ENCODE measurements at regions not wholly inside any gene's neighbourhood (a gene's known extent, or its start where the extent isn't known, plus 50 kb on each side); places are given as distances from the start of the nearest gene placed in this dataset.

DNA sequence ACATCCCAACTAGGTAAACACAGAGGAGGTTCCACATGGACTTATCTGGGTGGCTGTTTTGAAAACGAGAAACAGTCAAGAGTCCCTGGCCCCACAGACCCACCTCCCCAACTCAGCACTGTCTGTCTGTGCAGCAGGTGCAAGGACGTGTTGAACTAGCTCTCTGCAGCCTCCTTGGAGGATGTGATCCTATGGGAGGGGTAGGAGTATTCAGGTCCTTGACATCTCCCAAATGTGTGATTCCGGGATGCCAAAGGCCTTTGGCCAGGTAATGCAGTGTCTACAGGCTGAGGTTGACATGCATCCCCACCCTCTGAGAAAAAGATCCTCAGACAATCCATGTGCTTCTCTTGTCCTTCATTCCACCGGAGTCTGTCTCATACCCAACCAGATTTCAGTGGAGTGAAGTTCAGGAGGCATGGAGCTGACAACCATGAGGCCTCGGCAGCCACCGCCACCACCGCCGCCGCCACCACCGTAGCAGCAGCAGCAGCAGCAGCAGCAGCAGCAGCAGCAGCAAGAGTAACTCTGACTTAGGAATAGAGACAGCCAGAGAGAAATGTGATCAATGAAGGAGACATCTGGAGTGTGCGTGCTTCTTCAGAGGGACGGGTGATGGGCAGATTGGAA is 151.6 kb upstream of the CAMK1G start:
- DNase-seq (ENCODE audit: low read depth), result no peak

- DNase-seq (ENCODE audit: low read depth), result no peak
Measured at GRCh38 chr1:209432443-209432825, 151.1 kb upstream of the CAMK1G start.

DNA sequence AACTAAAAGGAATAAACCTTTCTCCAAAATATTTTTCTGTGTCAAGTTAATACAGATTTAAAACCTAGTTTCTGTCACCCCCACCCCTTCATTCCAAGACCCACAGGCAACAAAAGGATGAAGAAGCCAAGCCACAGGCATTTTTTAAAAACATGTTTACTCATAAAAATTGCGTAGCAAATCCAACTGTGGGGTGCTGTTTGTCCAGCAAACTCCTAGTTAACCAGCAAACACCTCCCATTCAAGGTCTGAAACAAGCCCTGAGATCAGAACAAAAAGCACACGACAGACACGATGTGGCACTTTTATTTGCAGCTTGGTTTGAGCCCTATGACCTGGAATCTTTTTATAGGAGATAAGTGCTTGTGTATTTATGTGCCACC is 149.9 kb upstream of the CAMK1G start:
- DNase-seq (ENCODE audit: low read depth), result no peak

DNA sequence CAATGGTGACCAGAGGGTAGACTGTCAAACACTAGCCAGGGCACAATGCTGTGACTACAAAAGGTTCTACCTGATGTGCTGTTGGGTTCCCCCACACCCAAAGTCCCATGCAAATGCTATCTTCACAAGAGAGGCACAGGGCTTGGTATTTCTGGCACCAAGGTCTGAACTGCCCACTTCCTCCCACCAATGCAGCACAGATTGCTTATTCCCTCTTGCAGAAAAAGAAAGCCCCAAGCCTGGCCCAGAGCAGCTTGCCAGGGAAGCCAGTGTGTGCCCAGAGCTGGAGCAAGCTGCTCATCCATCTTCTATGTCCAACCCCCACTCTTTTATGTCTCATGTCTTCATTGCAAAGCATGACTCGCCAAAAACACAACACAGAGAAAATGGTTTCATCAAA is 149.4 kb upstream of the CAMK1G start:
- no peak for DNase-seq (ENCODE audit: low read depth)

- DNase-seq (ENCODE audit: low read depth), result no peak
Measured at GRCh38 chr1:209434631-209435217, 148.8 kb upstream of the CAMK1G start.

DNA sequence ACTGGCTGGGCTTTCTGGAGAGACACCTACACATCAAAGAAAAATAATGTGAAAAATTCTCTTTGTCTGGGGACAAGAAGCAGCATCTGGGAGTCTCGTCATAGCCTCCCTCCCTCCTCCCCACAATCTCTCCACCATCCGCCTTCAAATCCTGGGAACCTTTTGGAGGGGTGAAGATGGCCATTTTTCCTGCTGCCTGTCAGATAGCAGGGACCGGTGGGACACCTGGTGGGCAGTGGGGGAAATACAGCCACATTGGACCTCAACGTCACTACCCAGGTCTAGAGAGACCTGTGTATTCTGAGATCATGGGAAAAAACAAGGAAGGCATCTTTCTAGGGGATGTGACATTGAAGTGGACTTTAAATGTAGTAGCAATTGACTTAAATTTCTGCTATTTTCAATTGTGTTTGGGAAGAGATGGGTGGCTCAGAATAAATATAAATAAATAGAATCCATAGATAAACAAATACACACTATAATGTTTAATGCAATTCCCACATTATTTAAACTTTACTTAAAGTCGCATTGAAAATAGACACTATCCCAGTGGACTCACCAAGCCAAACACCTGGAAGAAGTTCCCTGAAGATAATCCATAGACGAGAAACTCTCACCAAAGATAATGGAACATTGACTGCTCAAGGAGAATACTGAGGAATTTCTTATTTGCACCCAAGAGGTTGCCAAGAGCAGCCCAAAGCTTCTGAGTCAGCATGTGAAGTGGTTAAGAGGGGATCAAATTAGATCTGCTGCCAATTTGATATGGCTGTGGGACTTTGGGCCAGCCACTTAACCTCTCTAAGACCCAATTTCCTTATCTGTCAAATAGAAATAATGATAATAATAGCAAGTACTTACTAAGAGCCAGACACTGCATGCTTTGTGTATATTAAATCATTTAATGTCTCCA is 147.6 kb upstream of the CAMK1G start:
- DNase-seq (ENCODE audit: low read depth), result peak; percentile 7

DNA sequence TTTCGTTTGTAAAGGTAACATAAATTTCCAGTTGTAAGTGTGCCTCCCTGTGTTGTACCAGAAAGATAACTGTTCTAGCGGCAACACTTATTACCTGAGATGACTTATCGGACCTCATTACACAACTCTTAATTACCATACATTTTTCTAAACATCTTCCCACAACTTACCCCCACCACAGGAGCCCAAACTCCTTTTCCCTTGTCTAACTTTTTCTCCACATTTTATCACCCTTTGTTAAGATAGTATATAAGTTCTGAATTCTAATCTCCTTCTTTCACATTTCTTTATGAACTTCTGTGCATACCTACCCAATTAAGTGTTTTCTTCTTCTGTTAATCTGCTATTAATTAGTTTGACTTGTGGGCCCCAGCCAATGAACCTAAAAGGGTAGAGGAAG is 143.7 kb upstream of the CAMK1G start:
- DNase-seq (ENCODE audit: low read depth), result no peak

DNA sequence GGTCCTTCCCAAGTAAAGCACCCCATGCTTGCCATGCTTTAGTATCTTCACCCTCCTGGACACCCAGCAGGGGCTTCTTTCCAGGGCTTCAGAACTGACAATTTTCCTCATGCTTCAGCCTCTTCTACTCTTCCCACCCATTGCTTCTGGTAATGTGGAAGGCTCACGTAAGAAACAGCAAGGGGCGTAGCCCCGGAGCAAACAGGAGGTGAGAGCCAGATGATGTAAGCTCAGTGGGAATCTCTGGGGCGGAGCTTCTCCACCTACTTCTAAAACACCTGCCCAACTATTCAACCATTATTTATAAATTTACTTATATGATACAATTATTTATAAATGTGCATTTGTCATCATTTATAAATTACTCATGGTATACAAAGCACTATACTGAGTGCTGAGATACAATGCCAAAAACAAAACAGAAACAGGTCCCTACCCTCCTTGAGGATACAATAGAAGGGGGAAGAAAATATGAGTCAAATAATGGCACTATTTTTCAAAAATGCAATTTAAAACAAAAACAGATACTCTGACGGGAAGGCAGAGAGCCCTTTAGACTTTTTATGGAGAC is 140.1 kb upstream of the CAMK1G start:
- DNase-seq (ENCODE audit: low read depth), result no peak

GRCh38 chr1:209443975-209444651 is 139.4 kb upstream of the CAMK1G start:
- DNase-seq (ENCODE audit: low read depth), result no peak

GRCh38 chr1:209444961-209445360 is 138.6 kb upstream of the CAMK1G start:
- no peak for DNase-seq (ENCODE audit: low read depth)

GRCh38 chr1:209445576-209445975 is 137.9 kb upstream of the CAMK1G start:
- no peak for DNase-seq (ENCODE audit: low read depth)

- DNase-seq (ENCODE audit: low read depth), result no peak
Measured at GRCh38 chr1:209446356-209446755, 137.2 kb upstream of the CAMK1G start.

- no peak for DNase-seq (ENCODE audit: low read depth)
Measured at GRCh38 chr1:209454340-209454994, 129.0 kb upstream of the CAMK1G start.

DNA sequence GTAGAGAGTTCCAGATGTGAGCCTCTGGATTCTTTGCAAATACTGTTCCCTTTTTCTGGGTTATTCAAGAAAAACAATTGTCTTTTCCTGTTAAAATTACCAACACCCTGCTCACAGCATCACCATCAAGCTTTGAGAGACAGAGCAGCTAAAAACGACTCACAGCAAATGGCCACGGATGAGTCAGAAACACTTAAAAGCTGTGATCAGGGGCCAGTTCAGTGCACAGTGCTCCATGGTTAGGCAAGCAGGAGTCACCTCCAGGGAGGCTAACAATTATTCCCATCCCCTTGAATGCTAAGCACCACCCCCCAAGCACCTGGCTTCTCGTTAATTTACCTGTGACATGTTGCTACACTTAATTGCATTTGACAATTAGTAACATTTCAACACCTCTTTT is 128.4 kb upstream of the CAMK1G start:
- no peak for DNase-seq (ENCODE audit: low read depth)

- no peak for DNase-seq (ENCODE audit: low read depth)
Measured at GRCh38 chr1:209455661-209456358, 127.7 kb upstream of the CAMK1G start.

DNA sequence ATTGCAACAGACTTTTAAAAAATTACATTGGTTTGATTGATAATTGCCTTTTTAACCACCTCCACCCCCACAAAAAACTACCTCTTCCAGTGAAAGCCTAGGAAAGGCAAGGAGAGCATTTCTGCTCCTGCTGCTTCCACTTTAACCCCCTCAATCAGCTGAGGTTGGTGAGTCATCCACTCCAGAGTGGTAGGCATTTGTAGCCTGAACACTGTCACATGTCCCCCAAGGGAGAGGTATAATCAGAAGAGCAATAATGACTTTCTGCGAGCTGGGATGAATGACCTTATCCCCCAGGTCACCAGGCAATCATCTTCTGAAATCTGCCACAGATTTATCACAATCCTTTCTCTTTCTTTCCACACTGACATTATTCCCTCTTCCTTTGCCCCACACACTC is 126.6 kb upstream of the CAMK1G start:
- DNase-seq (ENCODE audit: low read depth), result no peak

DNA sequence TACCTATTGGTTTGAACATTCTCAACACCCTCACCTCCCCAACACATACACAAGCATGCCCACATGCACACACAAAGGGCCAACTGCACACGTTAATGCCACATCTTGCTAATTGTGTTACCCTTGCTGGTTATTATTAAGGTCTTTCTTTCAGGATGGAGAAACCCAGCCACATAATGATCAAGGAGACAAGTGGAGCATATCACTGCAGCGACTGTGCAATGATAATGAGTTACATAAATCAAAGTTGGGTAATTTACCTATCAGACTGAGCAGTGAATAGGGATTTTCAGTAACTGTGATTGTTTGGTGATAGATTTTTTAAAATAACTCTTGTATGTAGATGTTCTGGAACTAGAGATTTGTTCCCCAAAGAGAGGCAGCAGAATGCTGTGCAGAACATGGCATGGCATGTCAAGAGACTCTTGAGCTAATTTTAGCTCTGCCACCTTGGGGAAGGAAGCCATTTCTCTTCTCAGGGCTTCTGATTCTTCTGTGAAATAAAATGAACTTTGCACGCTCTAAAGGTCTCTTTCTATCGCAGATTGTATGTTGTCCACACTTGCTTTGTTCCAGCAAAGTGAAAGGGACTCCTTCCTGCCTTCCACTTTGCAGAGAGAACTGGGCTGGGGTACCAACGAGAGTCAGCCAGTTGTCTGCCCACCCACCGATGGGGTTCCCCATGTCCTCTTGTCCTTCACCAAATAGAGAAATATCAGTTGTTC is 126.0 kb upstream of the CAMK1G start:
- no peak for DNase-seq (ENCODE audit: low read depth)

DNA sequence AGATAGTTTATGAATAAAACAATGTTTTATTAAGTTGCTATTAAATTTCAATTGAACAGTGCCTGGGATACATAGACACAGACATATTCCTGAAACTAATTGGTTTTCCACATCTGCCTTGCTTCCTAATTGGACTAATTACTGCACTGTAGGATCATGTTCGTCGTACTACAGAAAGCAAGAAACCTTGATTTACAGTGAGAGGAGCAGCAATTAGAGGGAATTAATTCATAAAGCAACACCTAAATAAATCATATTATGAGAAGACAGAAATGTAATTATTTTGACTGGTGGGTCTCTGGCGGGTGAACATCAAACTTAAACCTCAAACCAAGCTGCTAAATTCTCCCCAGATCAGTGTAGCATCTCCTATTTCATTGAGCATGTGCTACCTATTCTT is 124.6 kb upstream of the CAMK1G start:
- DNase-seq (ENCODE audit: low read depth), result no peak

DNA sequence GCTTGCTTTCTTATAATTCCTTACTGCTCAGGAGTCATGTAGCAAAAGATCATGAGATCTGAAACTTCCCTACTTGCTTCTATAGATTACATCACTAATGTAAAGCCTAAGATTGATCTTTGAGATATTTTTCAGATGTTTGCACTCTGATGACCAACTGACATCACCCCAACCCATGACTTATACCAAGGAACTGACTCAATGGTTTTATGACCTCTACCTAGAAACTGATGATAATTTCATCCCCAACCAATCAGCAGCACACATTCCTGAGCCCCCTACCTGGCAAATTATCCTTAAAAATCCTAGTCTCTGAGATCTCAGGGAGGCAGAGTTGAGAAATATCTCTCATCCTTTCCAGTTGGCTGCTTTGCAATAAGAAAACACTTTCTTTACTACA is 122.3 kb upstream of the CAMK1G start:
- no peak for DNase-seq (ENCODE audit: low read depth)

- DNase-seq (ENCODE audit: low read depth), result no peak
Measured at GRCh38 chr1:209462433-209462832, 121.1 kb upstream of the CAMK1G start.

DNA sequence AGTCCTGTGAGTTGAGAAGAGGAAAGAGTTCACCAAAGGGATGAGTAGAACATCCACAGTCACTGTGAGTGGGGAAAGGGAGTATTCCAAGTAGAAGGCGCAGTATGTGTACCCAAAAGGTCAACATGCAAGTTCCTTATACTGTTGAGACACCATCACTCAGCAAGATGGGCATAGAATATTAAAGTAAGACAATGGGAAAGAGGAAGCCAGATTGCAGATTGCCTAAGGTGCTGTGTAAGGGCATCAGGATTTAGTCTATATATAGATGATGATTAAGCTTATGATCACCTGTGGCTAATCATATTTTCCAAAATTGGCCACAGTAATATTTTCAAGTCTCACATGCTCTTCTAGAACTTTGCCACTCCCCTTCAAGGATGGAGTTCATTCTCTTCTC is 120.1 kb upstream of the CAMK1G start:
- DNase-seq (ENCODE audit: low read depth), result no peak
